GM19324 (cell line): ENCODE measurements at regions not wholly inside any gene's neighbourhood (a gene's known extent, or its start where the extent isn't known, plus 50 kb on each side); places are given as distances from the start of the nearest gene placed in this dataset.

Experiments
- ATAC-seq: cut with Tn5 transposase; IDR thresholded peaks from one replicate; pipeline ENCODE4 v1.9.1; 2021; ENCODE audit warnings: mild to moderate bottlenecking, moderate library complexity; ENCODE audit not compliant: unreplicated experiment, low FRiP score

DNA sequence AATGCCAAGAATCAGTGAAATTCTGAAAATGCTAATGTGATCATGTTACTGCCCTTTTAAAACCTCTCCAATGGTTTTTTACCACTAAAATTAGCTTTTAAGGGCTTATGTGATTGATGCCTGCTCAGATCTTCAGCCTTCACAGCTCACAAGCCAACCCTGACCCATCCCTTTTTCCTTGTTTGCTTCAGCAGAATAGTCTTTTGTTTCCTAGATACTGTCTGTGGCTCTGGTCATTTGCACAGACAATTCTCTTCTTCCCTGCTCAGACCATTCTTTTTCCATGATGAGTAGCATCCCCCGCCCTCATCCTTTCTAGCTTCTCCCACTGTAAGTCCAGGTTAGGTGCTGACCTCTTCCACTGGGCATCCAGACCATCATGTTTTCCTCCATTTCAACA is 164.9 kb upstream of the NT5C1B start:
- ATAC-seq, result no peak

DNA sequence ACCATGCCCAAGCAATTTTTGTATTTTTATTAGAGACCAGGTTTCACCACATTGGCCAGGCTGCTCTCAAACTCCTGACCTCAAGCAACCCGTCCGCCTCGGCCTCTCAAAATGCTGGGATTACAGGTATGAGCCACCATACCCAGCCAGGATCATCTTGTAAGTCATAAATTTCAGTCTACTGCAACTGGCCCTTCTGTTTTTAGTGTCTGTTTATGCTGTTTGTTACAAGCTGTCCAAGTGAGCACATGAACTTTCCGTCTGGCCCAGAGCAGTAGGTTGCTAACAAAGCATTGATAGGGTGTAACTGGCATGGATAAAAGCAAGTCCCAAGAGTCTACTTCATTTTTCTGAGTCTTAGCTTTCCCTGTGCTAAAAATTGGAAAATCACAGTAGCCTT is 164.4 kb upstream of the NT5C1B start:
- ATAC-seq, result no peak

DNA sequence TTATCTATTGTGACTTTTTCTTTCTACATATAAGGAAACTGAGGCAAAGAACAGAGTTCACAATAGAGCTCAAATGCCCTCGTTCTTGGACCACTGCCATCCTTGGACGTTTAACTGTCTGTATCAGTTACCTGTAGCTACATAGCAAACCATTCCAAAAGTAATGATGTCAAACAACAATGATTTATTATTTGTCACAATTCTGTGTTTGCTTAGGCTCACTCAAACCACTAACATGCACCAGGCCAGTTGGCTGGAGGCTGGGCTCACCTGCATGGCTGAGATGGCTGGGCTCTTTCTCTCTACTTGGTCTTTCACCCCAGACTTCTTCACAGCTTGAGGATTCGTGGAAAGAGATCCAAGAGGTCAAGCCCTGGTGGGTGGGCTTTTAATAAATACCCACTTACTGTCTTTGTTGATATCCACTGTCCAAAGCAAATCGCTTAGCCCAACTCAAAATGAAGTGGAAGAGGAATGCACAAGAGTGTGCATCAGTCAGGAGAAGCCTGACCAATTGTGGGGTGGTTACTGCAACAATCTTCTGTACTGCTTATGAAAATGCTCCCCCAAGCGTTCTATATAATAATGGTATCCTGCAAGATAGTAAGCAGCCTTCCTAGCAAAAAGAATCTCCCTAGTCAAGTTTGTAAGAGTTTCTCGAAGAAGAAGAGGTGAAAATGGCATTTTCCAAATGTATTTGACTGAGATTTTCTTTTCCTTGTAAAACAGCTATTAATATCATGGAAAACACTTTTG is 163.5 kb upstream of the NT5C1B start:
- no peak for ATAC-seq

DNA sequence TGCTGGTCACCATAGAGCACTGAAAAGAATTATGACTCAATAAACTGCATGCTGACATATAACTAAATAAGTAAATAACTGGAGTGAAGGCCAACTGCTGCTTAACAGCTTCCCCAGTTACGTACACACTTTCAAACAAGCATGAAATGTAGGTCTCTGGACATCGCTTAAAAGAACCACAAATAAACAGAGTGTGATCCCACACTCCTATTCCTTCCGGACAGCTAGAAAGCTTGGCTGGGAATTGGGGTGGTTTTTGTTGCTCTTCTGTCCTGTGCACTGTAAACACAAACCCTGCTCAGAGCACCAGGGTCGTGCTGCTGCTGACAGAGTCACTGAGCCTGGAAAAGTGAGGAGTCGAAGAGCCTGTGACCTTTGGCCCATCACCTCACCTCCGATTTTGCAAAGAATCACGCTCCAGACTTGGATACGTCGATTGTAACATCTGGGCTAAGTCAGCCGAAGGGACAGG is 162.7 kb upstream of the NT5C1B start:
- no peak for ATAC-seq

DNA sequence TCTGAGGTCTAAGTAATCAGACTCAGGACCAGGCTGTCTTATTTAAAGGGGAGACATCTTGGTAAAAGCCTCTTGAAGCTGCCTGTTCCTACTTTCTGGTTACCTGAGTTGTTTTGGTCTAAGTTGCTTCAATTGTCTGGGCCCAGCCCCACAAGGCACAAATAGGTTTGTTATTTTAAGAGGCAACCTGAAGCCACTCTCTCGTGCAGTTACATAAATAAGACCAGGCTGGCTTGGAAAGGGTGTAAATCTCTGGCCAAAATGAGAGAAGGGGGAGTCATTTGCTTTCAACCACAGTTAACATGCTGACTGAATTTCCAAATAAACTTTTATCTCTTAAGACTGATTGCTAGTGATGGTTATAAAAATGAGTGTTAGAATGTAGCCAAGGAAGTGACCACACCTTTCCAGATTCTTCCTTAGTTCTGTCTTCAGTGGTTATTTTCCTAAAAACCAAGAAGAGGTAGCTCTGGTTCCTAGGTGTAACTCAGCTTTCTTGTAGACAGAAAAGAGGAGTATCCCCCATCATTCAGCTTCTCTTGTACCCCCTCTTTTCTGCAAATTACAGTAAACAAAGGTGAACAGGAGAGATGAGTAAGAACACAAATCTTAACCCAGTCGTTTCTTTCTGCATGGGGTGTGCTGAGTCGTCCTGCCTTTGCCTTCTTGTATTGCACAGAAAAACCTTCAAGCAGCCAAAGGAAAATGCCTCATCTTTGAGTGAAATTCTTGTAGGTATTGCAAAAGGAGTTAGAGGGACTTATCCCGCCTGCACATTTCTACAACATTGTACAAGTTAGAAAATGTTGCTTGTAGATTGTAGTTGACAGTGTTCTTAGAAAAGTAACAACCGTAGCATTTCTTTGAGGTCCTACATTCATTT is 161.5 kb upstream of the NT5C1B start:
- ATAC-seq, result no peak

DNA sequence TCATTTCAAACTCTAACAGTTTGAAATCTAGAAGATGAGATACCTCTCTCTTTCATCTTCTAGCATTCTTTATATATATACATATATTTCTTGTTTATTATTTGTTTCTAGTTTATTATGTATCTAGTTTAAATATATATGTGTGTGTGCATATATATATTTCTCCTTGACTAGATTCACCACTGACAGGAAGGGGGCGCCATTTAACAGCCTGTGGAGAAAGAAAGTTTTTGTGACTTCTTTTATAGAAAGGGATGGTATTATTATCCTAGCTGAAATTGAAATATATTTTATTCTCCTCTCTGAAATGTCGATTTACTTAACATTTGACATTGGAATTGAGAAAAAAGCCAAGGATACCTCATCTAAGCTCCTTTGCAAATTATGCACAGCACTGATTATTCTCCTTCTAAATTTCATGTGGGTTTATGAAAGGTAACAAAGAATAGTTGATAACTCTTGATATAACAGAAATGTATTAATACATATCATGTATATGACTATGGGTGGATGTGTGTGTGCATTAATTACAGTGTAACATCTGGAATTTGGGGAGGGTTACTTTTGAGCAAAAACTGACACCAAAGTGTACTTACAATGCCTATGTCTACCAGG is 160.7 kb upstream of the NT5C1B start:
- ATAC-seq, result no peak

DNA sequence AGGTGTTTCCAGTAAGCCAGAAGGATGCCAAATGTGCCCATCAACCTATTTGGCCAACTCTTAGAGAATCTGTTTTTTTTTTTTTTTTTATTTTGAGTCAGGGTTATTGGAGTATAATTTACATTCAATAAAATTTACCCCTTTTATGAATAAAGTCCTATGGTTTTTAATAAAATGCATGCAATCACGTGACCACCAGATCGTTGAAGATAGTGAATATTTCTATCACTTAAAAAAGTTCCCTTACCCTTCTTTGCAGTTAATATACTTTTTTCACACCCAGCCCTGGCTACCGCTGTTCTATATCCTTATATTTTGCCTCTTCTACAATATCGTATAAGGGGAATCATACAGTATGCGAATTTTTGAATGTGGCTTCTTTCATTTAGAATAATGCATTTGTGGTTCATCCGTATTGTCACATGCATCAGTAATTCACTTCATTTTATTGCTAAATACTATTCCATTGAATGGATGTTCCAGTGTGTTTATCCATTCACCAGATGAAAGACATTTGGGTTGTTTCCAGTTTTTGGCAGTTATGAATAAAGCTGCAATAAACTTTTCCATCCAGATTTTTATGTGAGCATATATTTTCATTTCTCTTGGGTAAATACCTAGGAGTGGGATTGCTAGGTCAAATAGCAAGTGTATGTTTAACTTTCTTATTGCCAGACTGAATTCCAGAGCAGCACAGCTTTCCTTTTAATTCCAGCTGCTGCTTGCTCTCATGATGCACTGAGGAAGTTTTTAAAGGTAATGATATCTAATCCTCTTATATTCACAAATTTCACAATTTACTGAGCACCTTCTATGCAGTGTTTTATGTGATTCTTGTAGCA is 156.3 kb upstream of the NT5C1B start:
- no peak for ATAC-seq

DNA sequence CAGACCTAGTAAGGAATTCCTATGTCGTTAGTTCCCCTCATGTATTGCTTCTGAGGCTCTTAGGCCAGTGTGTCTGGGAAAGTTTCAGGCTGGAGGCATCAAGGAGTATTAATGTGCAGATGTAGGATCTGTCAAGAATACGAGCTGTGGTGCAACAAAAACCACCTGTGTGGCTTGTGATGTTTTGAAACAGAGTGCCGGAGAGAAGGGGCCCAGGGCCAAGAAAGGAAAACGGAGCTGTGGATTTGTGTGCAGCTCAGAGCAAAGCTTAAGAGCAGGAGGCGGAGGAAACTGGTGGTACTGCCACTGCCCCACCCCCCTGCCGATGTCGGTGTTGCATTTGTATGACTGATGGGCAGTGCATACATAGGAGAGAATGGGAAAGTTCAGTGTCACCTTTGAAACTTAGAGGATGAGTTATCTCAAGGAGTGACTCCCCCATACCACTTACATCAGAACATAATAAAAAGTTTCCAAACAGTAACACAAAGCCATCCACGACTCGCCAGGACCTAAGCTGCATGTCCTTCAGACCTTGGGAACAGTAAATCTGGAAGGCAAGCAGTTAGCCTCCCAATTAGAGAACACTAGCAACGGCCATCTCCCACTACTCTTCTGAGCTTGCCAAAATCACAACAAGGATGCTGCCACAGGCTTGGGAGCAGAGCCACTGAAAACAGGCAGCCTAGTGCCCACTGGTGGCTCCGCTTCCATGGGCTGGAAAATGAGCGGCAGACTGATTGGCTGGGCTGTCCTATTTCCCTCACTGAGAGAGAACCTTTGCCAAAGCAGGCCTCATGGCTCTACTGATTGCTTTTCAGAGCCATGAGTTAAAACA is 152.7 kb upstream of the NT5C1B start:
- no peak for ATAC-seq

DNA sequence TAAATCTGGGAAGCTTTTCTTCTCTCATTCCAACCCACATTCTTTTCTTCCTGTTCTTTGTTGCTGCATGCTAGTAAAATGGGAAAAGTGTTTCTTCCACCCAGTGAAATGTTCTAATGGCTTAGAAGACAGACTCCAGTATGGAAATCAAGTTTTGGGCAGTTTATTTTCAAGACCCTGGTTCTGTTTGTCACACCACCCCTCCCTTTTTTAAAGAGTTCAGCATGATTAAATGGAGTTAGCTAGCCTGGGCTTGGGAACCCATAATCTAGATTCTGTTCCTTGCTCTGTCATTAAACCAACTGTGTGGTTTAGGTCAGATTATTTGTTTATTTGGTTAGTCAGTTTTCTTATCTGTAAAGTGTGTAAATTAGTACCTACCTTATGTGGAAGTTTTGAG is 151.8 kb upstream of the NT5C1B start:
- no peak for ATAC-seq

DNA sequence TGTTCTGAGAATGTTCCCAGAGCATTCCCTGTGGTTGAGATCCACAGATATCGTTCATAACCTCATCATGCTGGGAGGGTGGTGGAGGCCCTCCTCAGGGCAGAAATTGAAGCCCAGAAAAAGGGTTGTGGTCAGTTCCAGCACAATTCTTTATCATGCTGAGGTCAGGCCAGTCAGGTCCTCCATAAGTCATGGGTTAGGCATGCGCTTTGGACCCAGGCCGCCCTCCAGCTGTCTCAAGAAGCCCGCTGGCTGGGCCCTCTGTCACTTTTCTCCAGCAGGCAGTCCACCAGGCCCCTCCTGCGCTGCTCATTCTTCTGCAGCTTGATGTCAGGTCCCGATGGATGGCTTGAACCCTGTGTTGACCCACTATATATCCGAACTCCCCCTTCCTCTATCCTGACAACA is 151.1 kb upstream of the NT5C1B start:
- ATAC-seq, result no peak

DNA sequence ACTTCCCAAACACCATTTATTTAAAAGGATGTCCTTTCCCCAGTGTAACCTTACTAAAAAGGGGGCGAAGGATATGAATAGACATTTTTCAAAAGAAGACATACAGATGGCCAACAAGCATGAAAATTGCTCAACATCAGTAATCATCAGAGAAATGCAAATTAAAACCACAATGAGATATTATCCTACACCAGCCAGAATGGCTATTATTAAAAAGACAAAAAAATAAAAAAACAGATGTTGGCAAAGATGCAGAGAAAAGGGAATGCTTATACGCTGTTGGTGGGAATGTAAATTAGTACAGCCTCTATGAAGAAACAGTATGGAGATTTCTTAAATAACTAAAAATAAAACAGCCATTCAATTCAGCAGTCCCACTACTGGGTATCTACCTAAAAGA is 142.3 kb upstream of the NT5C1B start:
- ATAC-seq, result no peak

DNA sequence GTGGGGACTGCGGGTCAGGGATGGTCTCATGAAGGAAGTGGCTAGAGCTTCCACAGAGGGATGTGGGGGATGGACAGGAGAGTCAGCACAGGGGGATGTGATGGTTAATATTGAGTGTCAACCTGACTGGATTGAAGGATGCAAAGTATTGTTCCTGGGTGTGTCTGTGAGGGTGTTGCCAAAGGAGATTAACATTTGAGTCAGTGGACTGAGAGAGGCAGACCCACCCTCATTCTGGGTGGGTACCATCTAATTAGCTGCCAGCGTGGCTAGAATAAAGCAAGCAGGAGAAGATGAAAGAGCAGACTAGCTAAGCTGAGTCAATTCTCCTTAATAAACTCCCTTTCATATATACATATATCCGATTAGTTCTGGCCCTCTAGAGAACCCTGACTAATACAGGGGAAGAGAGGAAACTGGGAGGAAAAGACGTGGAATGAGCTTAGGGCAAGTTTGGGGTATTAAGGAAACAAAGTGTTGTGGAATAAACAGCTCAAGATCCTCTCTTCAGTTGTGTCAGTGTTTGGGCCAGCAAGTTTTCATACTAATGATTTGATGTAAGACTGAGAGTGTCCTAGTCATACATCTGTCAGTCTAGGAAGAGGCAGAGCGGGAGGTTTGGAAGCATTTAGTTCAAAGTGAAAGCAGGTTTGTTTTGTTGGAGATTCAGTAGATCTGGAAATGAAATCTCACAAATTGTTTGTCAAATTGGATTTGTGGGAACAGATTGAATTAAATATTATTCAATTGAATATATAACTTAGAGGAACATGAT is 135.2 kb upstream of the NT5C1B start:
- no peak for ATAC-seq

DNA sequence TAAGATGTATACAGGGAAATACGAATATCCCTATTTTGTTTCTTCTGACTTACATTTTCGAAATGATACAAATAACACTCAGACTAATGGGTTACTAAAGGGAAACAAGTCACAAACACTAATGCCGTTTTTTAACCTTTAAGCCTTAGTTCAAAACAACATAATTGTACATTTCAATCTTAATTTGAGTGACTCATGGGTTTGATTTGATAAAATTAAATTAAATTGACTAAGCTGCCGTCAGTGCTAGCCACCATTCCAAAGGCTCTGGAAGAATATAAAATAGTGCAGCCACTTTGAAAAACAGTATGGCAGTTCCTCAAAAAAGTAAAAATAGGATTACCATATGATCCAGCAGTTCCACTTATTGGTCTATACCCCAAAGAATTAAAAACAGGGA is 133.8 kb upstream of the NT5C1B start:
- no peak for ATAC-seq

DNA sequence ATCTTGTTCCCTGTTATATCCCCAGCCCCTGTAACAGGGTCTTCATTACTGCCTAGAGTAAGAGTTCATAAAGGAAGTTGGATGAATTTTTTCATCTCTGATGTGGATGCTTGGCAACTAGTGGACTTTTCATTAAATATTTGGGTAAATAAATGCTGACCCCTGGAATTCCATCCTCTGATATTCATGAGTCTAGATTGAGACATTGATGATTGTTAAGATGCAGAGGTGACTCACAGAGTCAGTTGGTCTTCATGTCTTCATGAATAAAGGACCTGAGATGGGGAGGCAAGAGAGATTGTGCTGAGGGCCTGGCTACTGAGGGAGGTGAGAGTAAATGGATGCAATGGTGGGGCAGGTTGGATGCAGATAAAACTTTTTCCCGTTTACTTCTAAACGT is 132.7 kb upstream of the NT5C1B start:
- ATAC-seq, result no peak

DNA sequence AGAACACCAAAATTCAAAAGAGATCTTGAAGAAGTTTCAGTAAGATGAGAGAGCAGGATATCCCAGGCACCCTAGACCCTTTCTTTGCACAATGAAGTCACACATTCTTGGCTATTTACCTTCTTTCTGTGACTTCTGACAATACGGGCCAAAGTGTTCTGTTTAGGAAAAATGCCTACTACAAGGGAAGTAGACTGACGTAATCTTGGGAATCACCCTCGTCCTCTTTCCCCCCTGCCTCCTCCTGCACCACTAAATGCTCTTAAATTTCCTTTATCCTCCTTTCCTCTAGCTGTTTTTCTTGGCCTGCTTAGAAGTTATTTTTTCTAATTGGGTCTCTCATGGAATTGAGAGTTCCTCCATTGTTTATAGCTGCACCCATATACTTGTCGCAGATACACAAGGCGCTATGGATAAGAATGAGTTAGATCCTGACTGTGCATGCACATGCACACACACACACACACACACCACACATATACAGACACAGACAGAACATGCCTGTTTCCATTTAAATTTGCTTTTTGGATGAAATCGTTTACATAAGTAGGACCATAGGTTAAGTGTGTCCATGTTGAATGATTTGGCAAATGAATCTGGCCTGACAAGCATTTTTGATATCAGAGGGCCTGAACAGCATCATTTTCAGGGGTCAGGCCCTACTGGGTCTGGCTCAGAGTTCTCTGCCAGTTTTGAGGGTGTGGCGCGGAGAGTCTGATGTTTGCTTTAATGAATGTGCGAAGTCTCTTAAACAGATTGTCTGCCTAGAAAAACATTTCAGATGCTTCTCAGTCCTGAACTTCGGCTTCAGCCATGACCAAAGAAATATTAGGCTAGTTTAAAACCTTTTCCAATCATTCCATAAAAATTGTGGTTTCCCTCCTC is 131.9 kb upstream of the NT5C1B start:
- ATAC-seq, result no peak

DNA sequence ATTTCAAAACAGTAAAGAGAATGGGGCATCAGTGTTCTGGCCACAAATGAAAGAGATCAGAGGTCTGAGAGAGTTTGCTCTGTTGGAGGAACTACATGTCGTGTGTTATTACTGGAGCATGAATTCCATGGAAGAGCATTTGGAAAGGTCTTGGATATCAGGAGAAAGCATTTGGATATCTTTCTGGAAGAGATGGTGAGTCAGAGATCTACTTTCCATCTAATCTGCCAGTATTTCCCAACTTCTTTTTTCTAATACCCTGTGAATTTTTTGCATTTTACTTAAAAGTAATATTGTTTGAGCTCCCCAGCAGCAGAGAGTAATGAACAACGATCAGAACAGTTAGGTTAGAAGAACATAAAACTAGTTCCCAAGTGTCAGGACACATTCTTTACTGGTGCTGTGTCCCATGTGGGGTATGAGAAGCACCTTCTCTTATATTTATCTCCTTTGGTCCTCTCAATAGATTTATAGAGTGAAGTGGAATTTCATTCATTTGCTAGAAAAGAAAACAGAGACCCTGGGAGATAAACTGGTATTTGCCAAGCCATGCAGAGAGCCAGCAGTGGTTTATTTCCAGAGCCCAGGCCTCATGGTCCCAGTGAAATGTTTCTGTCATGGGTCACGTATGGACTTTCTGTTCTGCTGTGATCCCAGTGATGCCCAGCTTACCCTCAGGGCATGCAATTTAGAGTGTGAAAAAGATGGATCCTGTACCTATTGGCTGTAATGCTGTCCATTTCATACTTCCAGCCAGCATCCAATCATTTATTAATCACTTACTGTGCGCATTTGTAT is 130.8 kb upstream of the NT5C1B start:
- ATAC-seq, result no peak

DNA sequence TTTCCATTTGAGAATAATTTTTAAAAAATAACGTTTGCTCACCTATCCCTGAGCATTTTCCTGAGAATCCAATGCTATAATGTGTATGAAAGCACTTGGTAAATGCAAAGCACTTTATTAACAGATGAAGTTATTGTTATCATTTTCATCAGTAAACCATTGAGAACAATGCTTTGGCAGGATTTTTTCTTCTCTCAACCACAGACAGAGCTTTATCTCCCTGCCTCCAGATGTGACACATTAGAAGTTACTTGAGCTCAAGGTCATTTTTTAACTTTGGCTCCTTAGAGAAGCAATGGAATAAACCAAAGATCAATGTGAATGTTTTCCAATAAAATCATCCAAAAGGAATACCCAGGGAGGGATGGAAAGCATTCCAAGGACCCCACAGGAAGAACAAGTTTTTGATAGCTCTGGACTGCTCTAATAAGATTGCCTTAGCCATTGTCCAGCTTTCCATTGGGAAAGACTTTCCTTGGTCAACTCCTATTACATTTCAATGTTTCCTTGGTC is 118.9 kb upstream of the NT5C1B start:
- ATAC-seq, result no peak
